ENCODE measurements at regions not wholly inside any gene's neighbourhood (a gene's known extent, or its start where the extent isn't known, plus 50 kb on each side); places are given as distances from the start of the nearest gene placed in this dataset.

DNA sequence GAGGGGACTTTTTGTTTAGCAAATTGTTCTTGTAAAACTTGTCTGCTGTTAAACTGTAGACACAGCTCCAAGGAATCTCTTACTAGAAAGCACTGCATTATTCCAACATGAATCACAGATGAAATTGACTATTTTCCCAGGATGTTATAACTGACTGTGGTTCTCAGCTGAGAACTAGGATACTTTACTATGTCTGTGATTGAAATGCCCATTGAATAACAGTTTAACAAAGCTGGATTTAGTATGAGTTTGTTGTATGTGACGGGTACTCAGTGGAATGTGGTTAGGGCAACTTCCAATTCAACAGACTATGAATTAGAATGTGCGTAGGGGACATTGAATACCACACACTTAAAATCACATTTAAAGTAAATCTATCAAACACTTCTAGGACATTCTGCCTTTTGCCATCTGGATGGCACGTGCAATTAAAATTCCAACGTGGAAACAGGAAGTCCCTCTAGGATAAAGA lies 193.4 kb upstream of the PREP start:
- Histone ChIP-seq H3K27ac (no peak overlapping the region), H3K27me3 (no peaks in the 10 kb centered on the region), H3K36me3 (no peaks in the 10 kb centered on the region), H3K4me3 (no peak overlapping the region), H3K4me1 (peaks cover 0 to 21% of the 10 kb centered on the region in 2 donors), H3K9me3 (no peaks in the 10 kb centered on the region)
- TF ChIP-seq, protein P1, sequence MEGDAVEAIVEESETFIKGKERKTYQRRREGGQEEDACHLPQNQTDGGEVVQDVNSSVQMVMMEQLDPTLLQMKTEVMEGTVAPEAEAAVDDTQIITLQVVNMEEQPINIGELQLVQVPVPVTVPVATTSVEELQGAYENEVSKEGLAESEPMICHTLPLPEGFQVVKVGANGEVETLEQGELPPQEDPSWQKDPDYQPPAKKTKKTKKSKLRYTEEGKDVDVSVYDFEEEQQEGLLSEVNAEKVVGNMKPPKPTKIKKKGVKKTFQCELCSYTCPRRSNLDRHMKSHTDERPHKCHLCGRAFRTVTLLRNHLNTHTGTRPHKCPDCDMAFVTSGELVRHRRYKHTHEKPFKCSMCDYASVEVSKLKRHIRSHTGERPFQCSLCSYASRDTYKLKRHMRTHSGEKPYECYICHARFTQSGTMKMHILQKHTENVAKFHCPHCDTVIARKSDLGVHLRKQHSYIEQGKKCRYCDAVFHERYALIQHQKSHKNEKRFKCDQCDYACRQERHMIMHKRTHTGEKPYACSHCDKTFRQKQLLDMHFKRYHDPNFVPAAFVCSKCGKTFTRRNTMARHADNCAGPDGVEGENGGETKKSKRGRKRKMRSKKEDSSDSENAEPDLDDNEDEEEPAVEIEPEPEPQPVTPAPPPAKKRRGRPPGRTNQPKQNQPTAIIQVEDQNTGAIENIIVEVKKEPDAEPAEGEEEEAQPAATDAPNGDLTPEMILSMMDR (IDR thresholded peaks at IDR 0.05), result no peak
- no peak for DNase-seq (ENCODE audit: low spot score)

DNA sequence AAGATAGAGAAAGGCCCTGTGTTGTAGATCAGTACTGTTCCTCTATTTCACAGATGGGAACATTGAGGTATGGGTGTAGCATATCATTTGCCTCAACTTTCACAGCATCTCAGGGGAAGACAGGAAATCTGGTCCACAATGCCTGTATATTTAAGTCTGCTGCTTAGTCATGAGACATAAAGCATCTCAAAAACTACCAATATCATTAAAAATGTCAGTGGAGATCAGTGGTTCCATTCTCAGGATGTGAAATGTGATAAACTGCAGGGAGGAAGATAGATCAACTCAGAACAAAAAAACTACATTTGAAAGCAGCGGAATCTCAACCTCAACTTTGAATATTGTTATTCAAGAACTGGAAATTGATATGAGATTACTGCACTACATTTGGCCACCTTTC lies 192.9 kb upstream of the PREP start:
- no peak for DNase-seq (ENCODE audit: low spot score)
- no peaks in the 10 kb centered on the region for H3K36me3 ChIP-seq
- TF ChIP-seq, protein P1 (IDR thresholded peaks at IDR 0.05), result no peak
- no peaks in the 10 kb centered on the region for H3K9me3 ChIP-seq
- H3K4me1 ChIP-seq, result peaks cover 0 to 16% of the 10 kb centered on the region in 2 donors
- H3K27ac ChIP-seq, result no peak overlapping the region
- no peaks in the 10 kb centered on the region for H3K27me3 ChIP-seq
- no peak overlapping the region for H3K4me3 ChIP-seq

DNA sequence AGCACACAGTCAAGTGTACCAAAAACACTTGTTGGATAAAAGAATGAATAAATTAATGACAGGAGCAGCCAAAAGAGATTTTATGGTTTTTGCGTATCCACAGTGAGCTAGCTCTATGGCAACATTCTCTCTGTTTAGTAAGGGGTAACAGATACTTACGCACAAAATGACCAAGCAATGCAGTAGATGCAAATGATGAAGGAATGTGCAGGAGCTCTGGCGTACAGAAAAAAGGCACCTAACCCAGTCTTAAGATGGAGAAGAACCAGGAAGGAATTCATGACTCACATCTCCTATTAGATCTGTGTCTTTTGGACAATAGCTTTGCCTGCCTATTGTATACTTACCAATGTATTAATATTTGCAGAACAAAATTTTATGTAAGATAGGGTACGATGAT lies 191.9 kb upstream of the PREP start:
- H3K36me3 ChIP-seq, result no peaks in the 10 kb centered on the region
- no peak overlapping the region for H3K4me3 ChIP-seq
- TF ChIP-seq, protein P1 (IDR thresholded peaks at IDR 0.05), result no peak
- H3K9me3 ChIP-seq, result no peaks in the 10 kb centered on the region
- no peaks in the 10 kb centered on the region for H3K27me3 ChIP-seq
- no peak overlapping the region for H3K27ac ChIP-seq
- no peak for DNase-seq (ENCODE audit: low spot score)
- peaks cover 0 to 8% of the 10 kb centered on the region in 2 donors for H3K4me1 ChIP-seq

DNA sequence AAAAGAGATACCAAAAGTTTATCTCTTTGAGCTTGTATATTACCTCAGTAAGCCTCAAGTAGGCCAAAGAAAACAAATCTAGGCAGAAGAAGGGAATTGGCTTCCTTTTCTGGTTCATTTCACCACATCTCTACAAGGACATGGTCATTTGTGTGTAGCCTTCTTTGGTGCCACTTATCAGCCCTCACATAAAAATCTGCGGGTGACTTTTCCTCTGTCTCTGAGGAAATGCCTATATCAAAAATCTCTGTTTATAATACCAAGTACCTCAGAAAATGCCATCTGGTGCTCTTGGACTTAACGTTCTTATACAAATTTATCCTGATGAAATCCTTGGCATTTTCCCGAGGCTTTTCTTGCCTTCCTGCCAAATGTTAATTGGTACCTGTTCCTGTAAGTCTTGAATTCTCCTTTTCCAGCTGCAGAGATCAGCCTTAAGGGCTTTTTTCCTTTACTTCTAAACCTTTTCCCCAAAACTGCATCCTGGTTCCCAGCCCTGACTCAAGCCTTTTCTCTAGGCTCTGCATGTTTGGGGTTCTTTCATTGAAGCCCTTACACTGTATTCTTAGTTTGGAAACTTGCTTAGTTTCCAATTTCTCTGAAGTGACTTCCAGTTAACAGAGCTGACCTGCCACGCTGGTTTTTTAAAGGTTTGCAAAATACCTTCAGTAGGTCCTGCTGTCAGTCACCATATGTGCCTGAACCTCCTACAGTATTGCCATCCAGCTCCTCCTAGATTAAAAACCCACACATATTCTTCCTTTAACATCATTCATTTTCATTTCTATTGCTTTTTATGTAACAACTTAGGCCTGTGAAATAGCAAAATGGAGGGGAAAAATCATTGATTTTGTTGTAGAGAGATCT lies 191.2 kb upstream of the PREP start:
- no peaks in the 10 kb centered on the region for H3K9me3 ChIP-seq
- H3K4me1 ChIP-seq, result peaks cover 0 to 8% of the 10 kb centered on the region in 2 donors
- no peaks in the 10 kb centered on the region for H3K36me3 ChIP-seq
- no peaks in the 10 kb centered on the region for H3K27me3 ChIP-seq
- H3K27ac ChIP-seq, result no peak overlapping the region
- no peak for DNase-seq (ENCODE audit: low spot score)
- TF ChIP-seq, protein P1 (IDR thresholded peaks at IDR 0.05), result no peak
- no peak overlapping the region for H3K4me3 ChIP-seq

DNA sequence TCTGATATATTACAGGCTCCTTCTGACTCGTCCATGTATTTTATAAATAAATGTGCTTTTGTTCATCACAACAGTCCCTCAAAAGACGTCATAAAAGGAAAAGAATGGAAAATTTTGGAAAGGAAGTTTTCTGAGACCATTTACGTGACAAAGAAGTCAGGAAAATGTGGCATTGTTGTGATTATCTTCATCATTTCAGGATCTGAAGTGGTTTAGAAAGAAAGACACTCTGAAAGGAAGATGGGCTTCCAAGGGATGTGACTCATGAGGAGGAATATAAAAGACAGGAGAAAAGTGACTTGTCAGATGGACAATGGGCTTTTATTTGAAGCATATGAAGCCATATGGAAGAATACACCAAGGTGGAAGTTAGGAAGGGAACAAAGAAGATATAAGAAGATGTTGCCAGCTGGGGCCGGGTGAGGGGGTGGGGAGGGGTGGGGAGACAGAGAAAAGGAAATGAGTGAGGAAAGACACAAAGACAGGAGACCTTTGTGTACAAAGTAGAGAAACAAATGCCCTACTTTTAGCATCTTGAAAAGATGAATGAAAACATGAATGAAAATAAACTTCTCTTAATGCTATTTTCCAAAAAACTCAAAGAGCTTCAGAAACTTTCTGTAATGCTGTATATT lies 190.3 kb upstream of the PREP start:
- H3K4me1 ChIP-seq, result peaks cover 0 to 8% of the 10 kb centered on the region in 2 donors
- DNase-seq (ENCODE audit: low spot score), result no peak
- no peaks in the 10 kb centered on the region for H3K27me3 ChIP-seq
- H3K27ac ChIP-seq, result no peak overlapping the region
- TF ChIP-seq, protein P1 (IDR thresholded peaks at IDR 0.05), result no peak
- H3K4me3 ChIP-seq, result no peak overlapping the region
- no peaks in the 10 kb centered on the region for H3K36me3 ChIP-seq
- no peaks in the 10 kb centered on the region for H3K9me3 ChIP-seq
